ENCODE measurements at regions not wholly inside any gene's neighbourhood (a gene's known extent, or its start where the extent isn't known, plus 50 kb on each side); places are given as distances from the start of the nearest gene placed in this dataset.
"Not testable (repeated sequence)": the region's sequence is repeated elsewhere in the genome, so short reads cannot be mapped to it uniquely, and the experiment has no call there.

DNA sequence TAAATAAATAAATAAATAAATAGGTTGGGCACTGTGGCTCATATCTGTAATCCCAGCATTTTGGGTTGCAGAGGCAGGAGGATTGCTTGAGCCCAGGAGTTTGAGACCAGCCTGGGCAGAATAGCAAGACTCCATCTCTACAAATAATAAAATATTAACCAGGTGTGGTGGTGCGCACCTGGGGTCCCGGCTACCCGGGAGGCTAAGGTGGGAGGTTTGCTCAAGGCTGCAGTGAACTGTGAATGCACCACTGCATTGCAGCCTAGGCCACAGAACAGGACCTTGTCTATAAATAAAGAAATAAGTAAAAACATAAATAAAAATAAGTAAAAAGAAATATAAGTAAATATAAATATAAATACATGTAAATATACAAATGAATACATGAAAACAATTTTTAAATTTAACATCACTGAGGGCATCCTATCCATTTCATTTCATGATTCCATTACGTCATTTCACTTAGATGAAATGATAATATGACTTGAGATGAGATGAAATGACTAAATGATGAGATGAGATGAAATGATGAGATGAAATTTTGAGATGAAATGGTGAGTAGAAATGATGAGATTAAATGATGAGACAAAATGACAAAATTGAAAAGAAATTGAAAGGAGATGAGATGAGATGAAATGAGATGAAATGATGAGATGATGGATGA lies 233.4 kb downstream of the GOLGA6L6 start:
- not testable (repeated sequence) for DNase-seq (ENCODE audit: low spot score)

DNA sequence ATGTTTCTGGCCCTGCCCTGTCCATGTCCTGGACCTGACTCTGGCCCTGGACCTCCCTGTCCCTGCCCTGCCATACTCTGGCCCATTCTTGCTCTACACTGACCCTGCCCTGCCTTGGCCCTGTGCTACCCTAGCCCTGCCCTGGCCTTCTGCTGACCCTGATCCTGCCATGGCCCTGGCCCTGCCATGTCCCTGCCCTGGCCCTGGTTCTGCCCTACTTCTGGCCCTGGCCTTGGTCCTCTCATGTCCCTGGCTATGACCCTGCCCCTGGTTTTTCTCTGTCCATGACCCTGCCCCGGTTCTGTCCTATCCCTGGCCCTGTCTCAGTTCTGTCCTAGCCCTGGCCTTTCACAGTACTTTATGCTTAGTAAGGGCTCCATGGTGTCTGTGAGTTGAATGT lies 234.5 kb downstream of the GOLGA6L6 start:
- not testable (repeated sequence) for DNase-seq (ENCODE audit: low spot score)

DNA sequence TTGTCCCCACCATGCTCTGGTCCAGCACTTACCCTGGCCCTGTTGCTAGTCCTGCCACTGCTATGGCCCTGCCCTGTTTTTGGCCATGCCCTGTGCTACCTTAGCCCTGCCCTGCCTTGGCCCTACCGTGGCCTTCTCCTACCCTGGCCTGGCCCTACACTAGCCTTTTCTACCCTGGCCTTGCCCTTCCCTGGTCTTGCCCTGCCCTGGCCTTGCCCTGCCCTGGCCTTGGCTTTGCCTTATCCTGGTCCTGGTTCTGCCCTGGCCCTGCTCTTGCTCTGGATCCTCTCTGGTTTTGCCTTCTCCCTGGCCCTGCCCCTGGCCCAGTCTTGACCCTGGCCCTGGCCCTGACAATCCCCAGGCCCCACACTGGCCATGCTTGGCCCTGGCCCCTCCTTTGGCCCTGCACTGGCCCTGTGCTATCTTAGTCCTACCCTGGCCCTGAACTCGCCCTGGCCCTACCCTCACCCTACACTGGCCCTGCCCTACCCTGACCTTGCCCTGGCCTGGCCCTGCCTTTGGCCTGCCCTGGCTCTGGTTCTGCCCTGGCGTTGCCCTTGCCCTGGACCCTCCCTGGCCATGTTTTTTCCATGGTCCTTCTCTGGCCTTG lies 235.0 kb downstream of the GOLGA6L6 start:
- DNase-seq (ENCODE audit: low spot score): not testable (repeated sequence)

DNA sequence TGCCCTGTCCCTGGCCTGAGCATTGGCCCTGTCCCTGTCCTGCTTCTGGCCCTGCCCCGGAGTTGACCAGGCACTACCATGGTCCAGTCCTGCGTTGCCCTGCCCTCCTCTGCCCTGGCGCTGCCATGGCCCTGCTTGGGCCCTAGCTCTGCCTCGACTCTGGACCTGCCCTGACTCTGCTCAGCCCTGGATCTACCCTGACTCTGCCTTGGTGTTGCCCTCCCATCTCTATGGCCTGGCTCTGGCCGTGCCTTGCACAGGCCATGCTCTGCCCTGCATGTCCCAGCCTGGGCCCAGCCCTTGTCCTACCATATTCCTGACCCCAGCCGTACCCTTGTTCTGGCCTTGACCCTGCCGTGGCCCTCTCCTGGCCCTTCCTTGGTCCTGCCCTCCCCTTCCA lies 235.7 kb downstream of the GOLGA6L6 start:
- DNase-seq (ENCODE audit: low spot score): not testable (repeated sequence)

DNA sequence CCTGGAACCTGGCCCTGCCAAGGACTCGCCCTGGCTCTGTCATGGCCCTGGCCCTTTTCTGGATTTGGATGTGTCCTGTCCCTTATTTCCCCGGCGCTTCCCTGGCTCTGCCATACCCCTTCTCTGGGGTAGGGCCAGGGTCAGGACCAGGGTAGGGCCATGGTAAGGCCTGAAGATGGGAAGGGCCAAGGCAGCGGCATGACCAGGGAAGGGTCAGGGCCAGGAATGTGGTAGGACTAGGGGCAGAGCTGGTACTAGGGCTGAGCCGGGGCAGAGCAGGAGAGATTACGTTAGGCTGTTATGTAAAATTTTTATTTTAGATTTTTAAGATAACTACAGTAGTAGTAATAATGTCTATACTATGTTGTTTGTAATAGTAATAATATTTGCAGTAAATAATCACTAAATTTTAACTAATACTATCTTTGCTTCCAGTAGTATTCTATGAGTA lies 236.6 kb downstream of the GOLGA6L6 start:
- not testable (repeated sequence) for DNase-seq (ENCODE audit: low spot score)

DNA sequence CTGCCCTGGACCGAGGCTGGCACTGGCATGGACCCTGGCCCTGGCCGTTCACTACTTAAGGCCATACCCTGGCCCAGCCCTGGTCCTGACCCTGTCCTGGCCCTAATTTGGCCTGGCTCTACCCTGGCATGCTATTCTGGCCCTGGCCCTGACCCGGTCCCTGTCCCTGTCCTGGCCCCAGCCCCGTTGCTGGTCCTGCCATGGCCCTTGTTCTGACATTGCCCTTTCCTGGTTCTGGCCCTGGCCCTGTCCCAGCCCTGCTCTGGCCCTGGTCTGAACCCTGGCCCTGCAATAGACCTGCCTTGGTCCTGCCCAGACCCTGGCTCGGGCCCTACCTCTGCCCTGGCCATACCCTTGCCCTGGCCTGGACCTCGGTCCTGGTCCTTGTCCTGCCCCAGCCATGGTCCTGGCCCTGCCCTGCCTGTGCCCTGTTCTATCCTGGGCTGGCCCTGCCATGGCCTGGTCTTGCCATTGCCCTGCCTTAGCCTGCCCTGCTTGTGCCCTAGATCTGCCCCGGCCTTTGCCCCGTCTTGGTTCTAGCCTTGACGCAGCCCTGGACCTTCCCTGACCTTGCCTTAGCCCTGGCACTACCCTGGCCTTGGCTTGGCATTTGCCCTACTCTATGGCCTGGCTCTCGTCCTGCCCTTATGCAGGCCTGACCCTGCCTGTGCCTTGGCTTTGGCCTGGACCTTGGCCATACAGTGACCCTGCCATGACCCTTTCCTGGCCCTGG lies 237.2 kb downstream of the GOLGA6L6 start:
- DNase-seq (ENCODE audit: low spot score): not testable (repeated sequence)

DNA sequence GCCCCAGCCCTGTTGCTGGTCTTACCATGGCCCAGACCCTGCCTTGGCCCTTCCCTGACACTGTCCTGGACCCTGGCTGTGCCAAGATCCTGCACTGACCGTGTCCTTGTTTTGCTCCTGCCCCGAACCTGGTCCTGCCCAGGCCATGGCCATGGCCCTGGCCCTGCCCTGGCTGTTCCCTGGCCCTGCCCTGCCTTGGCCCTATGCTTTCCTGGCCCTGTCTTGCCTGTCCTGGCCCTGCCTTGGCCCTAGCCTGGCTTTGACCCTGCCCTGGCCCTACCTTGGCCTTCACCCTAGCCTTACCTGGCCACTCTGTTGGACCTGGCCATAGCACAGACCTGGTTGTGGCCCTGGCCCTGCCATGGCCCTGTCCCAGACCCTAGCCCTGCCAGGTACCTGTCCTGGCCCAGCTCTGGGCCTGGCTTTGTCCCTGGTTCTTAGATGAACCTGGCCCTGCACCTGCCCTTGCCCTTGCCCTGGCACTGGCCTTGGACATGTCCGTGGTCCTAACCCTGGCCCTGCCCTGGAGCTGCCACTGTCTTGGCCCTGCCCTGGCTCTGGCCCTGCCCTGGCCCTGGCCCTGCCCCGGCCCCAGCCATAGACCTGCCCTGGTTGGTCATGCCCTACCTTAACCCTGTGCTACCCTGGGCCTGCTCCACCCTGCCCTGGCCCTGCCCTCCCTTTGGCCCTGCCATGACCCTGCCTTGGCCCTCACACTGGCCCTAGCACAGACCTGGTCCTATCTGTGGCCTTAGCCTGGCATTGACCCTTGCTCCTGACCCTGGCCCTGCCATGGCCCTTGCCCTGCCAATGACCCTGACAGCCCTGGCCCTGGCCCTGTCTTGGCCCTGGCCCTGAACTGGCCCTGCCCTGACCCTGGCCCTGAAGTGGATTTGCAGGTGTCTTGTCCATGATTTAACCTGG lies 238.1 kb downstream of the GOLGA6L6 start:
- not testable (repeated sequence) for DNase-seq (ENCODE audit: low spot score)

DNA sequence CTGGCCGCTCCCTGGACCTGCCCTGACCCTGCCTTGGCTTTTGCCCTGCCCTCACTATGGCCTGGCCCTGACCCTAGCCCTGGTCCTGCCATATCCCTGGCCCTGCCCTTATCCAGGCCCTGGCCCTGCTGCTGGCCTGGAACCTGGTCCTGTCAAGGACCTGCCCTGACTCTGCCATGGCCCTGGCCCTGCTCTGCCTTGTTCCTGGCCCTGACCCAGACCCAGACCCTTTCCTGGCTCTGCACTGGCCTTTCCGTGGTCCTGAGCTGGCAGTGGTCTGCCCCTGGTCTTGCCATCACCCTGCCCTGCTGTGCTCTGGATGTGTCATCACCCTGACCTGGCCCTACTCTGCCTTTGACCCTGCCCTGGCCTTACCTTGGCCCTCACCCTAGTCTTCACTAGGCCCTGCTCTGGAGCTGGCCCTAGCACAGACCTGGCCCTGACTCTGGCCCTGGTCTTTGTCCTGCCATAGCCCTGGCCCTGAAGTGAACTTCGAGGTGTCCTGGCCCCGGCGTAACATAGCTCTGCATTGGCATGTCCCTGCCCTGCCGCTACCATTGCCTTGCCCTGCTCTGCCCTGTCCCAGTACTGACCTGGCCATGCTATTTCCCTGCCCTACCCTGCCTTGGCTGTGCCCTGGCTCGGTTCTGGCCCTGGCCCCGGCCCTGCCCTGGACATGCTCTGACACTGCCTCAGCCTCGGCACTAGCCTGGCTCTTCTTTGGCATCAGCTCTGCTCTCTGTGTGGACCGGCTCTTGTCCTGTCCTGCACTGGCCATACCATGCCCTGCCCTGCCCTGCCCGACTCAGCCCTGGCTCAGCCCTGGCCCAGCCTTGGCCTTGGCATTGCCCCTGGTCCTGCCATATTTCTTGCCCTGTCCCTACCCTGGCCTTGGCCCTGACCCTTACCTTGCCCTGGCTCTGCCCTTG lies 239.2 kb downstream of the GOLGA6L6 start:
- not testable (repeated sequence) for DNase-seq (ENCODE audit: low spot score)

DNA sequence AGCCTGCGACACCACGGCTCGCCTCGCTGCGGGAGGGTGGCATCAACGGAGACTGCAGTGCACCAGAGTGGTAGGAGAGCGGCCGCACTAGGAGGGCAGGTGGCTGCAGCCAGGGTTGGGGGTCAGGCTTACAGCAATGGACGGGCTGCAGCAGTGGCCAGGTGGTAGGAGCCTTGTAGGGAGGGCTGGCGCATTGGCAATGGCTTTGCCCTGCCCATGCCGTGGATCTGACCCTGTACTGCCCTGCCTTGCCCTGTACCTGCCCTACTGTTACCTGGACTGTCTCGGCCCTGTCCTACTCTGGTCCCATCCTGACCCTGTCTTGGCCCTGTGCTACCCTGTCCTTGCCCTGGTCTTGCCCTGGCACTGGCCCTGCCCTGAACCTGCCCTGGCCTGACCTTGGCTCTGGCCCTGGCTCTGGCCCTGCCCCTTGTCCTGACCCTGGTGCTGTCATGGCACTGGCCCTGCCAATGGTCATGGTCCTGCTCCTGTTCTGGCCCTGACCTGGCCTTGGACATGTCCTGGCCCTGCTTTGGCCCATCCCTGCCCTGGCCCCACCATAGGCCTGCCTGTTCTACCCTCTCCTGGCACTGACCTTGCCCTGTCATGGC lies 240.0 kb downstream of the GOLGA6L6 start:
- not testable (repeated sequence) for DNase-seq (ENCODE audit: low spot score)

DNA sequence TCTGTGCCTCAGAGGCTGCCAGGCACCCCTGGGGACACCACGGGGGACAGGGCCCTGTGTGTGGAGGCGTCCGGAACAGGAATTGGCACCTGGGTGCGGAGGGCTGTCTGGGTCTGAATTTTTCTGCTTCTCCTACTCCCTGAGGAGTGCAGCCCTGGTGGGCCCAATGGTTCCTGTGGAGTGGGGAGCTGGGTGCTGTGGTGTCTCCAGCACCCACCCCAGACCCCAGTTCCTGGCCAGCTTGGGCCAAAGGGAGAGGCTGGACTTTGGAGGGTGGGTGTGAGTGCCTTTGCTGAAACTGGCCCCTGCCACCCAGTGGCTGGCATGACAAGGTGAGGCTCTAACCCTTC lies 240.6 kb downstream of the GOLGA6L6 start:
- DNase-seq (ENCODE audit: low spot score): not testable (repeated sequence)

DNA sequence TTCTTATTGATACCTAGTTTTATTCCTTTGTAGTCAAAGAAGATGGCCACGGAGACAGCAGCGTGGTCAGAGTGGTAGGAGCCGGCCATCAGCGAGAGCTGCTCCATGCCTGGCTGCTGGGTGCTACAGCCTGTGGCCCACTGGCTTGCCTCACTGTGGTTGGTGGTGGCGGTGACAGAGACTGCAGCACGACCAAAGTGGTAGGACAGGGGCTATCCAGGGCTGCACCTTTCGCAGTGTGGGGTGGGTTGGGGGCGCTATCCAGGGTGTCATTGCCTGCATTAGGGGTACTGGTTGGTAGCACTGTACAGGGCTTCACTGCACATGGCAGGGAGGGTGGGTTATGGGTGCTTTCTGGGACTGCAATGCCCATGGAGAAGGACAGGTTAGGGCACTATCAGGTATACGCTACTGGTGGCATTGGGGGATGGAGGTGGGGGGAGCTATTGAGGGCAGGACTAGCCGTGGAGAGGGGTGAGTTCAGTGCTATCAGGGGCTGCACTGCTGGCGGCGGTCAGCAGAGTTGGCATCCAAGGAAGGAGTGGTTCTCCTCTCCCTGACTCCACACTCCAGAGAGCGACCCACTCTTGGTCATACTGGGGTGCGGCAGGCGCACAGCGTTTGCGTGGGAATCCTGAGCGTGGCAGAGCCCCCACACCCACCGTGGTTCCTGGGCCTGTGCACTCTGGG lies 241.1 kb downstream of the GOLGA6L6 start:
- not testable (repeated sequence) for DNase-seq (ENCODE audit: low spot score)

DNA sequence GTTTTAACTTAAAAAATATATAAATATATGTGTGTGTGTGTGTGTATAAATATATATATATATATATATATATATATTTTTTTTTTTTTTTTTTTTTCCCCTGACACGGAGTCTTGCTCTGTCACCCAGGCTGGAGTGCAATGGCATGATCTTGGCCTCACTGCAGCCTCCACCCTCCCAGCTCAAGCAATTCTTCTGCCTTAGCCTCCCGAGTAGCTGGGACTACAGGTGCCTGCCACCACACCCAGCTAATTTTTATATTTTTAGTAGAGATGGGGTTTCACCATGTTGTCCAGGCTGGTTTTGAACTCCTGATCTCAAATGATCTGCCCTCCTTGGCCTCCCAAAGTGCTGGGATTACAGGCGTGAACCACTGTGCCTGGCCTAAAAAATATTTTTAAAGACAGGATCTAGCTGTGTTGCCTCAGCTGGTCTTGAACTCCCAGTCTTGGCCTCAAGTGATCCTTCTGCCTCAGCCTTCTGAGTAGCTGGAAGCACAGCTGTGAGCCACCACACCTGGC lies 243.9 kb downstream of the GOLGA6L6 start:
- not testable (repeated sequence) for DNase-seq (ENCODE audit: low spot score)

DNA sequence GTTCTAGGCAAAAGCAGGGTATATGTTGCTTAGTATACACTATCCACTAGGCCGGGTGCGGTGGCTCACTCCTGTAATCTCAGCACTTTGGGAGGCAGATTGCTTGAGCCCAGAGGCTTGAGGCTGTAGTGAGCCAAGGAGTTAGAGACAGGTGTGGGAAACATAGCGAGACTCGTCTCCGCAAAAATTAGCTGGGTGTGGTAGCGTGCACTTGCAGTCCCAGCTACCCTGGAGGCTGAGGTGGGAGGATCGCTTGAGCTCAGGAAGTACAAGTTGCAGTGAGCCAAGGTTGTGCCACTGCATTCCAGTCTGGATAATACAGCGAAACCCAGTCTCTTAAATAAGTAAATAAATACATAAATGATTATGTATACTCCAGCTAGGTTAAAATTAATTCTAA lies 245.3 kb downstream of the GOLGA6L6 start:
- DNase-seq (ENCODE audit: low spot score): not testable (repeated sequence)

DNA sequence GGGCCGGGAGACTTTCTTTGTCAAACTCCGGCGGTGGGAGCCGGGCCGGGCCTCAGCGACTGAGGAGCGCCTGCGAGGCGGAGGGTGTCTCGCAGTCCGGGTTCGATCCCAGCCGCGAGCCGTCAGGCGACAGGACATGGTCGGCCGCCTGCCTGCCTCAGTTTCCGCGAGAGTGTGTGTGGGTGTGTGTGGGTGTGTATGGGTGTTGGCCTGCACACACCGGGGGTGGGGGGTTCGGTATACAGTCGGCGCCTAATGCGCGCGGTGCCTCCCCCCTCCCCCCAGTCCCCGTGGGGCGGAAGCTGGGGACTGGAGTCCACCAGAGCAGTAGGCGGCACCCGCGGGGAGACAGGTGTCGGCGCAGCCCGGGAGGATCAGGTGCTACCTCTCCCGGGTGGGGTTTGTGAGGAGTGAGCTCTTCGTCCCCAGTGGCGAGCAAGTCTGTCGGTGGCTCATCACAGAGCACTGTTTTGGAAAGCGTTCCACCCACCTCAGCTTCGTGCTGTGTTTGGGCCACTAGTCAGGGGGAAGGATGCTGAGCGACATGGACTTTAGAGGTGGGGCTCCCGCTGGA lies 246.3 kb downstream of the GOLGA6L6 start:
- DNase-seq (ENCODE audit: low spot score): no peak

DNA sequence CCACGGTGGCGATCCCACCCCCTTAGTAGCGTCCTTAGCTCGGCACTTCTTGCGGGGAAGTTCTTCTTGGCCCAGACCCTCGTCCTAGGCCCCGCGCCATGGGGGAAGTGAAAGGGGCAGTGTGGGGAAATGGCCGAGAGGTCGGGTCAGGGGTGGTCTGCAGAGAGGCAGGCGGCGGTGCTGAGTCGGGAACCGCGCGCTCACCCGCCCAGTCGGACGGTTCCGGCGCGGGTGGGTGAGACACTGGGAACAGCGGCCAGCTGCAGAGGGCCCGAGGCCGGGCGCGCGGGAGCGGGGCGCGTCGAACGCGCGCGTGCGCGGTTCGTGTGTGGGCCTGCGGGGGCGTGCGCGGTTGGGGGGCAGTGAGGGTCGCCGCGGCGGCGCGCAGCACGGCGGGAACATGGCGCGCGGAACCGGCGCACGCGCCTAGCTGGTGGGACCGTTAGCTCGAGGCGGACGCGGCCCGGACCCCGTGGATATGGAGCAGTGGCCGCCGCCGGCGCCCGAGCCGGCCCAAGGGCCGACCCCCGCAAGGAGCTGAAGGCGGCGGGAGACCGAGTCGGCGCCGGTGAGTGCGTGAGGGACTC lies 246.9 kb downstream of the GOLGA6L6 start:
- no peak for DNase-seq (ENCODE audit: low spot score)

DNA sequence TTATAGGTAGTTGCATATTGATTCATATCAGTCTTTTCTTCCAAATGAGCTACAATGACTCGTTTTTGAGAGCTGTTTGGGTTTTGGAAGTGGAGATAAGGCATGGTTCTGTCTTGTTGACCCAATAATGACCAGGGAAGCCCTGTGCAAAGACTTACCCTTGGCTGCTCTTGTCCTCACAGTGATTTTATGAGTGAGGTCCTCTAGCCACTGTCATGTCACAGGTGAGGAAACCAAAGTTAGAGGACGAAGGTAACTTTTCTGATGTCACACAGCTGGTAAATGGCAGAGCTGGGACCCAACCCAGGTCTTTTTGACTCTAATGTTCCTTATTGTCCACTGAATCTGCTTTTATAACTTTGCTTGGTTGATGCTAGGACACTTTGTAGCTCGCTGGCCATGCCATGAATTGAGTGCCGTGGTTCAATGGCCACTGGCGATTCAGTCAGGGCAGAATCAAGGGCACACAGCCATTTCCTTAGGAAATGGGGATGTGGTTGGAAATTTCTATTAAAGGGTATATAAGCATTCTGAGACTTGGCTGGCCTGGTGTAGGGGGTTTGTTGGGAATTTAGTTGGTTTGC lies 249.1 kb downstream of the GOLGA6L6 start:
- not testable (repeated sequence) for DNase-seq (ENCODE audit: low spot score)

DNA sequence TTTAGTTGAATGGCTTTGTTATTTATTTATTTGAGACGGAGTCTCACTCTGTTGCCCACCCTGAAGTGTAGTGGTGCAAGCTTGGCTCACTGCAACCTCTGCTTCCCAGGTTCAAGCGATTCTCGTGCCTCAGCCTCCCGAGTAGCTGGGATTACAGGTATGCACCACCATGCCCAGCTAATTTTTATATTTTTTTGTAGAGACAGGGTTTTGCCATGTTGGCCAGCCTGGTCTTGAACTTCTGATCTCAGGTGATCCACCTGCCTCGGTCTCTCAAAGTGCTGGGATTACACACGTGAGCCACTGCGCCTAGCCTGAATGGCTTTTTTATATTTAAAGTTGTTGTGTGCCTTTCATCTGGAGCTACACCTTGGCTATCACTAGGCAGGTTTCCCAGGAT lies 250.0 kb downstream of the GOLGA6L6 start:
- DNase-seq (ENCODE audit: low spot score): not testable (repeated sequence)

DNA sequence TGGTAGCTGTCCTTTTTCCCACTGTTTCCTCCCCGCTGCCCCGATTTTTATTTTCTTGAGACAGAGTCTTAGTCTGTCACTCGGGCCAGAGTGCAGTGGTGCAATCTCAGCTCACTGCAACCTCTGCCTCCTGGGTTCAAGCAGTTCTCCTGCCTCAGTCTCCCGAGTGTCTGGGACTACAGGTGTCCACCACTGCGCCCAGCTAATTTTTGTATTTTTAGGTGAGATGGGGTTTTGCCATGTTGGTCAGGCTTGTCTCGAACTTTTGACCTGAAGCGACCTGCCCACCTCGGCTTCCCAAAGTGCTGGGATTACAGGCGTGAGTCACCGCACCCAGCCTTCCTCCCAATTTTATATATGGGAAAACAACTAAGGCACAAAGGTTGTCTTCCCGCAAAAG lies 251.0 kb downstream of the GOLGA6L6 start:
- DNase-seq (ENCODE audit: low spot score): not testable (repeated sequence)
